ENCODE measurements at regions not wholly inside any gene's neighbourhood (a gene's known extent, or its start where the extent isn't known, plus 50 kb on each side); places are given as distances from the start of the nearest gene placed in this dataset.

DNA sequence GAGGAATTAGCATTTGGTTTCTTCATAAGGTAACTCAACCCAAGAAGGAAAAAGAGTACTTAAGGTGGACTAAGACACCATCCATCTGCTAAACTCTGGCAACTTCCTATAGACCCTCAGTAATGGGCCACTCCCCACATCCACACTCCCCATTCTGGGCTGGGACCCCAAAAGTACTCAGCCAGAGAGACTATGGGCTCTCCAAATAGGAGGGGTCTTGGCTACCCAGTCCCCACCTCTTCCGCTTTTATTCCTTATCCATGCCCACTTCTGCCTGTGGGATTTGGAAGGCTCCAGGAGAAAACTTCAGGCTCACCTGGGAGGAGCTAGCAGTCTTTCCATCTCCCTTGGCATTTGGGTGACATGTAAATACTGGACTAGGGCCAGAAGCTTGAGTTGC, 164.5 kb upstream of the CCL2 start:
- Histone ChIP-seq H3K27ac (no peak overlapping the region), H3K27me3 (no peaks in the 10 kb centered on the region), H3K4me1 (no peaks in the 10 kb centered on the region), H3K9me3 (no peaks in the 10 kb centered on the region), H3K4me3 (no peak overlapping the region), H3K36me3 (ENCODE audit: low read depth, missing control alignments) (no peaks in the 10 kb centered on the region)
- no peak for TF ChIP-seq POLR2A (IDR thresholded peaks at IDR 0.05)
- TF ChIP-seq, protein P1, sequence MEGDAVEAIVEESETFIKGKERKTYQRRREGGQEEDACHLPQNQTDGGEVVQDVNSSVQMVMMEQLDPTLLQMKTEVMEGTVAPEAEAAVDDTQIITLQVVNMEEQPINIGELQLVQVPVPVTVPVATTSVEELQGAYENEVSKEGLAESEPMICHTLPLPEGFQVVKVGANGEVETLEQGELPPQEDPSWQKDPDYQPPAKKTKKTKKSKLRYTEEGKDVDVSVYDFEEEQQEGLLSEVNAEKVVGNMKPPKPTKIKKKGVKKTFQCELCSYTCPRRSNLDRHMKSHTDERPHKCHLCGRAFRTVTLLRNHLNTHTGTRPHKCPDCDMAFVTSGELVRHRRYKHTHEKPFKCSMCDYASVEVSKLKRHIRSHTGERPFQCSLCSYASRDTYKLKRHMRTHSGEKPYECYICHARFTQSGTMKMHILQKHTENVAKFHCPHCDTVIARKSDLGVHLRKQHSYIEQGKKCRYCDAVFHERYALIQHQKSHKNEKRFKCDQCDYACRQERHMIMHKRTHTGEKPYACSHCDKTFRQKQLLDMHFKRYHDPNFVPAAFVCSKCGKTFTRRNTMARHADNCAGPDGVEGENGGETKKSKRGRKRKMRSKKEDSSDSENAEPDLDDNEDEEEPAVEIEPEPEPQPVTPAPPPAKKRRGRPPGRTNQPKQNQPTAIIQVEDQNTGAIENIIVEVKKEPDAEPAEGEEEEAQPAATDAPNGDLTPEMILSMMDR (IDR thresholded peaks at IDR 0.05) = no peak
- WGBS, 2 donors = 94 to 100% methylated on average over 1 of the region's 1 CpG
- intact Hi-C loops (cut with DNase I; ENCODE audit: low total_unique reads) = no loop called here
- no peak for DNase-seq

DNA sequence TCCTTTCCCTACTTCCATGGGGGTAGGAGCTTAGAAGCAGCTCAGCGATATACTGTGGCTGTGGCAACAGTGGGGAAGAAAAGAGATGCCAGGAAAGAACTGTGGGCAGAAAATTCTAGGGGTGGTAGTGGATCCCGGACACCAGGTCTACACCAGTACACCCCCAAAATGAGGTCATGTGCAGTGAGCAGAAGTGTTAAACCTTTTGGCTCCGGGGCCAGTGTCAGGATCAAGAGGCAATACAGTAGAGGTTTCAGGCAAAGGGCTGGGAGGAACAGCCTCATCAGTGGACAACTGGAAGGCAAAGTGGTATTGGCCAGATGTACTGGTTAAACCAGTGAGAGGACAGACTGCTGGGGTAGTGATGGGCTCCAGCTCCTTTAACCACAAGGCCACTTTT, 163.1 kb upstream of the CCL2 start:
- Histone ChIP-seq H3K9me3 (no peaks in the 10 kb centered on the region), H3K27ac (no peak overlapping the region), H3K27me3 (no peaks in the 10 kb centered on the region), H3K4me1 (no peaks in the 10 kb centered on the region), H3K36me3 (ENCODE audit: low read depth, missing control alignments) (no peaks in the 10 kb centered on the region), H3K4me3 (no peak overlapping the region)
- no peak for TF ChIP-seq POLR2A (IDR thresholded peaks at IDR 0.05)
- TF ChIP-seq, protein P1 (IDR thresholded peaks at IDR 0.05) = no peak
- WGBS, 2 donors = 87 to 92% methylated on average over 3 of the region's 3 CpGs
- intact Hi-C loops (cut with DNase I; ENCODE audit: low total_unique reads) = no loop called here
- DNase-seq = no peak

DNA sequence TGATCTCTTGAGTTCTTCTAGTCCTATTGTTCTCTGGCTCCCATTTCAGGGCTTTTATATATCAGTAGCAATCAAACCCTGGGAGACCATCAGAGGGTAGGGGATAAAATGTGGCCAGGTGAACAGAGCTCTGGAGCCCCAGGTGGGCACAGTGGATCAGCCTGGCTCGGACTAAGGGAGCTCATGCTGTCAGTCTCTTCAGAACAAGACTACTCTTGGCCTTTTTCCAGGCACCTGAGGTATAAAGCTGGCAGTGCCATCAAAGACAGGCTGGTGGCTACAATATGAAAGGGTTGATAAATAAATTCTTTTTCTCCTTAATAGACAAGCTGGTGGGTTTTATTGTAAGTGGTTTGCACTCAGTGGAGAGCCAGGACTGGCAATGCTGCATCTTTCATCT, 160.0 kb upstream of the CCL2 start:
- TF ChIP-seq, protein P1 (IDR thresholded peaks at IDR 0.05) = no peak
- no peak for TF ChIP-seq POLR2A (IDR thresholded peaks at IDR 0.05)
- Histone ChIP-seq H3K36me3 (ENCODE audit: low read depth, missing control alignments) (no peaks in the 10 kb centered on the region), H3K27ac (no peak overlapping the region), H3K27me3 (no peaks in the 10 kb centered on the region), H3K9me3 (no peaks in the 10 kb centered on the region), H3K4me3 (no peak overlapping the region), H3K4me1 (no peaks in the 10 kb centered on the region)
- intact Hi-C loops (cut with DNase I; ENCODE audit: low total_unique reads) = no loop called here
- no peak for DNase-seq
- 64 to 84% methylated on average over 1 of the region's 1 CpG for WGBS, 2 donors

DNA sequence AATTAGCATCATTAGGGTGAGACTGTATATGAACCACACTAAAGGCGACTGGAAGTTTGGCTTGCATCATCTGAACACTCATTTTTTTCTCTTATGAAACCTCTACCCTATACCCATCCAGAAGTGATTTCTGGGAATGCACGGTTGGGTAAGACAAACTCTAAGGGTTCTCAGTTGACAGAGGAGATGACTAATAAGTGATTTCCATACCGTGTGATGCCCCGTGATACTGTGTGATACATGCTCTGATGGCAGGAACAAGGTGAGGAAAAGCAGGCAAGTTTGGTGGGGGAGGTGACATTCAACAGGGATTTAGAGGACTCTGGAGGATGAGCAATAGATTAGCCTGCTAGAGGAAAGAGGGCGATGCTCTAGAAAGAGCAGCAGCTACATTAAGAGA, 156.4 kb upstream of the CCL2 start:
- Histone ChIP-seq H3K27me3 (no peaks in the 10 kb centered on the region), H3K9me3 (no peaks in the 10 kb centered on the region), H3K36me3 (ENCODE audit: low read depth, missing control alignments) (no peaks in the 10 kb centered on the region), H3K4me1 (no peaks in the 10 kb centered on the region), H3K4me3 (no peak overlapping the region), H3K27ac (no peak overlapping the region)
- DNase-seq = no peak
- intact Hi-C loops (cut with DNase I; ENCODE audit: low total_unique reads) = no loop called here
- TF ChIP-seq, protein P1 (IDR thresholded peaks at IDR 0.05) = no peak
- no peak for TF ChIP-seq POLR2A (IDR thresholded peaks at IDR 0.05)
- WGBS, 2 donors = 78 to 81% methylated on average over 5 of the region's 5 CpGs

DNA sequence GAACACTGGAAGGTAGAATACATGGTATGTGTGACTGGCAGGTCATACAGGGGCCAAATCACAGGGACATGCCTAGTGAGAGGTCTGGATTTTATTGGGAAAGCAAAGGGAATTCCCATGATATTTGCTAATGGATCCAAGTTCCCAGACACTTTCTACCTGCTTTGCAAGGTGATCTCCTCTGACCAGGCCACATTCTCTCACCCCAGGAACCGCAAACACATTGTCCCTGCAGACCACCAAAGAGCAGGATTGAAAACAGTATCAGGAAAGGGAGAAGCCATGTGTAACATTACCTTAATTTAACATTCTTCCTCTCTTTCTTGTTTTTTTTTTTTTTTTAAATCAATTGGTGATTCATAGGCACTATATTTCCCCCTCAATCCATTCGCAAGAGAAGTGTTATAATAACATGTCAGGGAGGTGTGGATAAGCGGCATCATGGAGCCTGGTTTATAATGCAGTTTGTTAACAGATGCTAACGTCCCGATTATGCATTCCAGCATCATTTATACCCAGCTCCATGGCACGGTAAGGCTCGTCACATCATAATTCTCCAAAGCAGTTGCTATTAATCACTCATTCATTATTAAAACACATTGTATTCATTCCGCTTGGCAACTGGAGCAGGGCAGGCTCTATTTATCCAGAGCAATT, 155.1 kb upstream of the CCL2 start:
- WGBS, 2 donors = 77 to 81% methylated on average over 8 of the region's 8 CpGs
- Histone ChIP-seq H3K4me1 (no peaks in the 10 kb centered on the region), H3K27ac (no peak overlapping the region), H3K4me3 (no peak overlapping the region), H3K27me3 (no peaks in the 10 kb centered on the region), H3K36me3 (ENCODE audit: low read depth, missing control alignments) (no peaks in the 10 kb centered on the region), H3K9me3 (no peaks in the 10 kb centered on the region)
- TF ChIP-seq, protein P1 (IDR thresholded peaks at IDR 0.05) = no peak
- no peak for TF ChIP-seq POLR2A (IDR thresholded peaks at IDR 0.05)
- DNase-seq = no peak
- intact Hi-C loops (cut with DNase I; ENCODE audit: low total_unique reads) = no loop called here

Measured in testis (tissue), 2 donors.